Effector memory CD8-positive, alpha-beta T cell (primary cell): ENCODE measurements at regions not wholly inside any gene's neighbourhood (a gene's known extent, or its start where the extent isn't known, plus 50 kb on each side); places are given as distances from the start of the nearest gene placed in this dataset.

Source experiments
- ATAC-seq: fragments of 150-1000 bp; cut with Tn5 transposase; replicated peaks from 2 replicates; pipeline ENCODE4 v1.10.0; 2021; ENCODE audit warnings: mild to moderate bottlenecking, moderate library complexity
- DNase-seq, 3 experiments: peaks; one replicate each; pipeline ENCODE4 v3.0.0; 2021
- H3K27ac Mint-ChIP-seq, 2 donors: one replicate each; pipeline ENCODE4 v1.8.0; 2022; ENCODE audit warnings: mild to moderate bottlenecking in 2 of 2, mixed read lengths in 2 of 2, moderate library complexity in 2 of 2
- H3K27me3 Mint-ChIP-seq, 2 donors: one replicate each; pipeline ENCODE4 v1.8.0; 2022; ENCODE audit warnings: mixed read lengths in 2 of 2
- H3K36me3 Mint-ChIP-seq: one replicate; pipeline ENCODE4 v1.8.0; 2022; ENCODE audit warnings: mild to moderate bottlenecking, moderate library complexity, mixed read lengths; ENCODE audit not compliant: insufficient read depth
- H3K4me1 Mint-ChIP-seq, 2 donors: one replicate each; pipeline ENCODE4 v1.8.0; 2022; ENCODE audit warnings: low read depth in 2 of 2, mixed read lengths in 2 of 2
- H3K4me3 Mint-ChIP-seq, 2 donors: one replicate each; pipeline ENCODE4 v1.8.0; 2022; ENCODE audit warnings: mild to moderate bottlenecking in 2 of 2, mixed read lengths in 2 of 2, moderate library complexity in 2 of 2
- H3K9me3 Mint-ChIP-seq, 2 donors: one replicate each; pipeline ENCODE4 v1.8.0; 2022; ENCODE audit warnings: mixed read lengths in 2 of 2

DNA sequence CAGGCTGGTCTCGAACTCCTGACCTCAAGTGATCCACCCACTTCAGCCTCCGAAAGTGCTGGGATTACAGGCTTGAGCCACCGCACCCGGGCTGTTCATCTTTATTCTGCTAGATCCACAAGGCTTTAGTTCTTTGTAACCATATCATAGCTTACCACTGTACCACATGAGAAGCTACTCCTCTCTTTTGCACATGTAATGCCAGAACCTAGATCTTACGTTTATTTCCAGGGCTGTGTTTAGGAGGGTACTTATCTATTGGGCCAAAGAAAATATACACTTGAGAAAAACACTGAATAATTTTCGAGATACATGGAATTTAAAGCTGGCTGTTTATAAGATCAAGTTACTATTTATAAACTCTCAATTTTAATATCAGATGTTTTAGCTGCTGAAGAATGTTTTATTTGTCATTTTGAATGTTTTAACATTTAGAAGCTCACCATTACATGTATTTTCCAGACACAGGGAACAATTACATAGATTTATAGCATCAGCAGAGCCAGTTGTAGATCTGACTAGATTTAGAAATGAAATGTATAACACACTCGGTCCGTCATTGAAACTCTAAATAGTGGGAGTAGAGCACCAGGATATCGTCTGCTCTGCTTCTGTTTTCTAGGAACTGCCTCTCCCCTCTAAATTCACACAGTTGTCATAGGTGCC, 155.3 kb upstream of the HAND2 start:
- no peak overlapping the region for H3K4me3 Mint-ChIP-seq
- H3K27ac Mint-ChIP-seq, result no peak overlapping the region
- no peak for DNase-seq
- no peaks in the 10 kb centered on the region for H3K4me1 Mint-ChIP-seq
- no peaks in the 10 kb centered on the region for H3K9me3 Mint-ChIP-seq
- no peaks in the 10 kb centered on the region for H3K36me3 Mint-ChIP-seq
- ATAC-seq, result no peak
- H3K27me3 Mint-ChIP-seq, result no peaks in the 10 kb centered on the region

GRCh38 chr4:173684223-173684622, 154.2 kb upstream of the HAND2 start:
- no peak overlapping the region for H3K4me3 Mint-ChIP-seq
- H3K27me3 Mint-ChIP-seq, result no peaks in the 10 kb centered on the region
- H3K27ac Mint-ChIP-seq, result no peak overlapping the region
- DNase-seq (no peak), ATAC-seq (no peak)
- H3K9me3 Mint-ChIP-seq, result no peaks in the 10 kb centered on the region
- H3K4me1 Mint-ChIP-seq, result no peaks in the 10 kb centered on the region
- no peaks in the 10 kb centered on the region for H3K36me3 Mint-ChIP-seq

GRCh38 chr4:173682609-173683008, 152.6 kb upstream of the HAND2 start:
- Mint-ChIP-seq H3K4me3 (no peak overlapping the region), H3K36me3 (no peaks in the 10 kb centered on the region), H3K27ac (no peak overlapping the region), H3K27me3 (no peaks in the 10 kb centered on the region), H3K4me1 (no peaks in the 10 kb centered on the region), H3K9me3 (no peaks in the 10 kb centered on the region)
- no peak for ATAC-seq
- DNase-seq, result no peak

DNA sequence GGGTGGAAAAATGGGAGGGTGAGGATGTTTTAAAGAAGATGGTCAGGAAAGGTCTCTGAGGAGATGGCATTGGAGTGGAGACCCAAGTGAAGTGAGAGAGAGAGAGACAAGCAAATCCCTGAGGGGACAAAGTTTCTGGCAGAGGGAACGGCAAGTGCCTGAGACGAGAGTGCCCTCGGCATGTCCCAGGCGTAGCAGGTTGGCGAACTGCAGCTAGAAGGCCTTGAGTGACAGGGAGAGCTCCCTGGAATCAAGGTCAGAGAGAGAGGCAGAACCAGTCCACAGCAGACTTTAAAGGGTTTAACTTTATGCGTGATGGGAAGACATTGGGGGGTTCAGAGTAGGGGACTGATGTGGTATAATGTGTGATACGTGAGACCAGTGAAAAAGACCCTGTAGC, 150.2 kb upstream of the HAND2 start:
- Mint-ChIP-seq H3K9me3 (peaks cover 0 to 7% of the 10 kb centered on the region in 2 donors), H3K4me3 (no peak overlapping the region), H3K27me3 (peaks cover 0 to 4% of the 10 kb centered on the region in 2 donors), H3K27ac (no peak overlapping the region), H3K4me1 (no peaks in the 10 kb centered on the region), H3K36me3 (no peaks in the 10 kb centered on the region)
- DNase-seq (no peak), ATAC-seq (no peak)

- DNase-seq, result no peak
- no peaks in the 10 kb centered on the region for H3K36me3 Mint-ChIP-seq
- H3K9me3 Mint-ChIP-seq, result peaks cover 0 to 7% of the 10 kb centered on the region in 2 donors
- H3K4me1 Mint-ChIP-seq, result no peaks in the 10 kb centered on the region
- no peak overlapping the region for H3K27ac Mint-ChIP-seq
- no peak overlapping the region for H3K4me3 Mint-ChIP-seq
- no peak for ATAC-seq
- H3K27me3 Mint-ChIP-seq, result peaks cover 0 to 4% of the 10 kb centered on the region in 2 donors
Observed at GRCh38 chr4:173675446-173675845, 145.4 kb upstream of the HAND2 start.

DNA sequence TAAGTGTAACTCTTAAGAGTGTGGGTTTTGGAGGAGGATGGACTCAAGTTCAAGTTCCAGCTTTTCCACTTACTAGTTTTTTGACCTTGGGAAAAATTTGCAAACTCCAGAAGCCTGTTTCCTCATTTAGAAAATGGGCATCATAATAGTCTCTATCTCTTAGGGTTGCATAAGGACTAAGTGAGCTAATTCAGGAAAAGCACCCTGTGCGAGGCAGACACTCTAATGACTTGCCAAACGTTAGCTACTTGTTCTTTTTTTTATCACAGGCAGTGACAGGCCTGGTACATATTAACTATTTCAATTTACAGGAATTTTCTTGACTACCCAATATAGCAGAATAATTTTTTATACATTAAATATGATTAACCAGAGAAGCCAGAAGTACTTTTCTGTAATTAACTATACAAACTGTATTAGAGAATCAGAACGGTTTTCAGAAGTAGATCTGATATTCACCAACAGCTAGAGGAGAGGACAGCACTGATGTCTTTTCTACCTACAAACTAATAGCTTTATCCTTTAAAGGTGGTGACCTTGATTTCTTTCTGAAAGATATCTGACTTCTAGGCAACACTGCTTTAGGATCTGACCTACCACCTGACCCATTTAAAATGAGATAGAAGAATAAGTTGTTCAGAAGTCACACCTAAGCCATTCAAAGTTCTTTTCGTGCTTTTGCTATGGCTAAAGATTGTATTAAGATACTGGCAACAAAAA, 139.6 kb upstream of the HAND2 start:
- ATAC-seq (no peak), DNase-seq (no peak)
- H3K4me3 Mint-ChIP-seq, result no peak overlapping the region
- no peak overlapping the region for H3K27ac Mint-ChIP-seq
- H3K27me3 Mint-ChIP-seq, result no peaks in the 10 kb centered on the region
- H3K36me3 Mint-ChIP-seq, result no peaks in the 10 kb centered on the region
- no peaks in the 10 kb centered on the region for H3K9me3 Mint-ChIP-seq
- no peaks in the 10 kb centered on the region for H3K4me1 Mint-ChIP-seq

- H3K36me3 Mint-ChIP-seq, result no peaks in the 10 kb centered on the region
- H3K4me1 Mint-ChIP-seq, result no peaks in the 10 kb centered on the region
- H3K4me3 Mint-ChIP-seq, result no peak overlapping the region
- H3K27me3 Mint-ChIP-seq, result no peaks in the 10 kb centered on the region
- ATAC-seq, result no peak
- H3K9me3 Mint-ChIP-seq, result no peaks in the 10 kb centered on the region
- DNase-seq, result no peak
- no peak overlapping the region for H3K27ac Mint-ChIP-seq
Observed at GRCh38 chr4:173661001-173661400, 131.0 kb upstream of the HAND2 start.

DNA sequence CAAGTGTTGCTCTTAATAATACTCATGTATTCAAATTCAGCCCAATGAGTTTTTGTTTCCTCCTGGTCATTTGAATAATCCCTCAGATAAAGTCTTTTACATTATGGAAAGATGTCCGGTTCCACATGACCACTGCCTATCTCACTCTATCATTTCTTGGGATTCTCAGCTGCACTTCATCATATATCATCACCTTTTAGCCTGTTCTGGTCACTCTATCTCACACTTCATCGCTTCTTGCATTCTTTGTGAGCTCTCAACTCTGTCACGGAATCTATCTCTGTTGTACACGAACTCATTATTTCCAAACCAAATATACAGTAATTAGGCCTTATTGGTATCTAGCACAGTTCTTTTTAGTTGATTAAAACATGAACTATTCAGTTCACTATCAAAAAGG, 126.9 kb upstream of the HAND2 start:
- Mint-ChIP-seq H3K36me3 (no peaks in the 10 kb centered on the region), H3K4me1 (no peaks in the 10 kb centered on the region), H3K27ac (no peak overlapping the region), H3K27me3 (no peaks in the 10 kb centered on the region), H3K9me3 (peaks cover 0 to 3% of the 10 kb centered on the region in 2 donors), H3K4me3 (no peak overlapping the region)
- ATAC-seq (no peak), DNase-seq (no peak)

- H3K4me3 Mint-ChIP-seq, result no peak overlapping the region
- DNase-seq (no peak), ATAC-seq (no peak)
- H3K27me3 Mint-ChIP-seq, result no peaks in the 10 kb centered on the region
- no peaks in the 10 kb centered on the region for H3K36me3 Mint-ChIP-seq
- no peak overlapping the region for H3K27ac Mint-ChIP-seq
- no peaks in the 10 kb centered on the region for H3K4me1 Mint-ChIP-seq
- peaks cover 0 to 3% of the 10 kb centered on the region in 2 donors for H3K9me3 Mint-ChIP-seq
Observed at GRCh38 chr4:173652283-173652931, 122.4 kb upstream of the HAND2 start.

DNA sequence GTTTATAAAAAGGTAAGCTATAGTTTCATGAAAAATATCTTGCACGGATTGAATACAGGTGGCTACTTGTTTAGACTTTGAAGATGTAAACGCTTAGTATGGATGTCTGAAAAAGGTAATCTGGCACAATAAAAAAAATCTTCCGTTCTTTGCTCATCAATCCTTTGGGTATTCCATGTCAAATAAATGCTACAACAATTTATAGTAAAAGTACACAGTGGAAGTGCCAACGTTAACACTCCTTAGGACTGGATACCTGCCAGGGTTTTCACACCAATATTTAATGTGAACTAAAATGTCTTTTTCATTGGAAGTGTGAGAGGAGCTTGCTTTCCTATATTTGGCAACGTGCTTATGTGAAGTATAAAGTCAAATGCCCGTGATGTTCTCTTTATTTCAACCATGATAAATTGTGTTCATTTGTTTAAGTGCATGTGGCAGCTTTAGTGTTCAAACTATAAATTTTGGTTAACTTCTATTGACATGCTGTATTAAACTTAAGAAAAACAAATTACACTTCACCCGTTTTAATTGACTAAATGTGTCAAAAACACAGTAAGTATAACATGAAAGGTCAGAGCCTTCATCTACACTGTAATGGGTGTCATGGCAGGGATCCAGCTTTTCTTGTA, 121.7 kb upstream of the HAND2 start:
- H3K4me3 Mint-ChIP-seq, result no peak overlapping the region
- DNase-seq (no peak), ATAC-seq (no peak)
- no peak overlapping the region for H3K27ac Mint-ChIP-seq
- H3K4me1 Mint-ChIP-seq, result no peaks in the 10 kb centered on the region
- H3K9me3 Mint-ChIP-seq, result peaks cover 0 to 3% of the 10 kb centered on the region in 2 donors
- no peaks in the 10 kb centered on the region for H3K27me3 Mint-ChIP-seq
- H3K36me3 Mint-ChIP-seq, result no peaks in the 10 kb centered on the region

DNA sequence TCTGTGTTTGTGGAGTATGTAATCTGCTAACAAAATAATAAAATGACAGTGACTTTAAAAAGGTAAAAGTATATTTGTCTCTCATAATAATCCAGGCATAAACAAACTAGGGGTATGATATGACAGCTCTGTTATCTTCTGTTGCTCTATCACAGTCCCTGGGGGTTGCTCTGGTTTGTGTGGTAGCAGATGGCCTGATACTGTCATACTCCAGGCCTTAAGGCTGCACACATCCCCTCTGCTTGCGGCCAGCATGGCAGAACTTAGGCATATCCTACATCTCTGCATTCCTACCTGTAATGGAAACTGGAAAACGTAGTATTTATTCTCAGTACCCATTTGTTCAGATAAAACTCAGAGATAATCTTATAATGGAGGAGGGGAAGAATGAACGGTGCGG, 117.9 kb upstream of the HAND2 start:
- DNase-seq (no peak), ATAC-seq (no peak)
- H3K36me3 Mint-ChIP-seq, result no peaks in the 10 kb centered on the region
- H3K27me3 Mint-ChIP-seq, result no peaks in the 10 kb centered on the region
- no peak overlapping the region for H3K4me3 Mint-ChIP-seq
- H3K4me1 Mint-ChIP-seq, result no peaks in the 10 kb centered on the region
- H3K27ac Mint-ChIP-seq, result no peak overlapping the region
- H3K9me3 Mint-ChIP-seq, result peaks cover 0 to 2% of the 10 kb centered on the region in 2 donors

DNA sequence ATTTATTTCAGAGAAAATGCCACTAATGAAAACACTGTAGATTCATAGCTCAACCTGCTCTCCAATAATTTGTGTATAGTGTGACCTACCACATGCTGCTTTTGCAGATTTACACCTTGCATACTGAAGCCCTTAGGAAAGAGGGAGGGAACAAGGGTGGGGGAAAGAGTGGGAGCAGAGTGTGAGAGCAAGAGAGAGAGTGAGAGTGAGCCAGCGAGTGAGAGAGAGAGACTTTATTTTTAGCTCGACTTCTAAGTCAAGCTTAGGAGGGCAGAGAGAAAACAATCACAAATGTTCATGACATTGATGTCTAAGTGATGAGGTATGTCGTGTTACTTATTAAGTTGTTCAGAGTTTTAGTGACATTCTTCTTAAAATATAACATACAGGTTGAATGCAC, 112.5 kb upstream of the HAND2 start:
- no peak overlapping the region for H3K4me3 Mint-ChIP-seq
- H3K27ac Mint-ChIP-seq, result no peak overlapping the region
- no peaks in the 10 kb centered on the region for H3K4me1 Mint-ChIP-seq
- peaks cover 0 to 4% of the 10 kb centered on the region in 2 donors for H3K9me3 Mint-ChIP-seq
- ATAC-seq (no peak), DNase-seq (no peak)
- H3K36me3 Mint-ChIP-seq, result no peaks in the 10 kb centered on the region
- no peaks in the 10 kb centered on the region for H3K27me3 Mint-ChIP-seq

DNA sequence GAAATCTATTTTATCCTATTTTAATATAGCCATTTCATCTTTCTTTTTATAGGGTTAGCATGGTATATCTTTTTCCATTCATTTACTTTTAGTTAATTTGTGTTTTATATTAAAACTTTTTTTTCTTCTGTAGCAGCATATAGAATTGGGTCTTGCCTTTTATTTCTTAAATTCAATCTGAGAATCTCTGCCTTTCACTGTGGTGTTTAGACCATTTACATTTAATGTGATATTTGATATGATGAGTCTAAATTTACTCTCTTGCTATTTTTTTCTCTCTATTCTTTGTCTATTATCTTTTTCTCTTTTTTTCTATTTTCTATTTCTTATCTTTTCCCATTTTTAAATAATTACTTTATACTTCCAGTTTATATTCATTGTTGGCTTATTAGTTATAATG, 105.4 kb upstream of the HAND2 start:
- DNase-seq, result no peak
- no peaks in the 10 kb centered on the region for H3K4me1 Mint-ChIP-seq
- no peaks in the 10 kb centered on the region for H3K27me3 Mint-ChIP-seq
- peaks cover 0 to 8% of the 10 kb centered on the region in 2 donors for H3K9me3 Mint-ChIP-seq
- H3K36me3 Mint-ChIP-seq, result no peaks in the 10 kb centered on the region
- no peak overlapping the region for H3K4me3 Mint-ChIP-seq
- no peak for ATAC-seq
- H3K27ac Mint-ChIP-seq, result no peak overlapping the region

GRCh38 chr4:173626277-173626676, 96.2 kb upstream of the HAND2 start:
- Mint-ChIP-seq H3K4me1 (no peaks in the 10 kb centered on the region), H3K27me3 (no peaks in the 10 kb centered on the region), H3K4me3 (no peak overlapping the region), H3K9me3 (peaks cover 3 to 29% of the 10 kb centered on the region in 2 donors), H3K36me3 (no peaks in the 10 kb centered on the region), H3K27ac (no peak overlapping the region)
- no peak for DNase-seq
- ATAC-seq, result no peak
